ENCODE measurements at regions not wholly inside any gene's neighbourhood (a gene's known extent, or its start where the extent isn't known, plus 50 kb on each side); places are given as distances from the start of the nearest gene placed in this dataset.
"Not testable (repeated sequence)": the region's sequence is repeated elsewhere in the genome, so short reads cannot be mapped to it uniquely, and the experiment has no call there.

DNA sequence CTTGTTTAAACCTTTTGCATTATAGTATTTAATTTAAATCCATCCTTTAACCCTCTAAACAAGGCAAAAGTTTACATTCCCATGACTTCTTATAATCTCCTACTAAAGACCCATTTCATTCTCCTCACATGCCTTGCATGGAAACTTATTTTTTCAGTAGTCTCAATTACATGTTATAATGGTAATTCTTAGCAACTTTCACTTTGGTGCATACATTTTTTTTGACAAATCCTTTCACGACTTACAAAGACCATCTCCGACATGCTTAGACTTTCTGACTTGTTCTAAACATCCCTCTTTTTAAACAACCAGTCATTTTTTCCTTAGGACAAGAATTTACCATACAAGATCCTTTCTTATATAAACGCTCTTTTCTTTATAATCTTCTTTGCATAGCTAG lies 615.4 kb upstream of the GBE1 start:
- FAIRE-seq: peak; percentile 41

DNA sequence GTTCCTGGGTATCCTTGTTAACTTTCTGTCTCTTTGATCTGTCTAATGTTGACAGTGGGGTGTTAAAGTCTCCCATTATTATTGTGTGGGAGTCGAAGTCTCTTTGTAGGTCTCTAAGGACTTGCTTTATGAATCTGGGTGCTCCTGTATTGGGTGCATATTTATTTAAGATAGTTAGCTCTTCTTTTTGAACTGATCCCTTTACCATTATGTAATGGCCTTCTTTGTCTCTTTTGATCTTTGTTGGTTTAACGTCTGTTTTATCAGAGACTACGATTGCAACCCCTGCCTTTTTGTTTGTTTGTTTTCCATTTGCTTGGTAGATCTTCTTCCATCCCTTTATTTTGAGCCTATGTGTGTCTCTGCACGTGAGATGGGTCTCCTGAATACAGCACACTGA lies 612.4 kb upstream of the GBE1 start:
- not testable (repeated sequence) for FAIRE-seq

DNA sequence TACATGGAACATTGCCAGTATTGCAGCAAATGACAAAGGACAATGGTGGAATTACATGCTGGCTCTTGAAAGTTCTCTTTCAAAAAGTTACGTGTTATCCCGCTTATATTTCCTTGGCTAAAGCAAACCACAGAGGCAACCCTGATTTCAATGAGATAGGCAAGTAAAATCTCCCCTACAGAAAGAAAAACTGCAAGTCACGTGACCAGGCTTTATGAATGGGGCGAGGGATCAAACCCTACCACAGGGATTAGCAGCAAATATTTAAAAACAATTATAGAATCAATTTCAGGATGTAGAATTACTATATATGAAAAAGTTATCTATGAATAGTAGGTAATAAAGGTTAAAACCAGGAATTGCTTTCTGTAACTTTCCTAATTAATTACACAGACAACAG lies 603.4 kb upstream of the GBE1 start:
- FAIRE-seq: no peak

DNA sequence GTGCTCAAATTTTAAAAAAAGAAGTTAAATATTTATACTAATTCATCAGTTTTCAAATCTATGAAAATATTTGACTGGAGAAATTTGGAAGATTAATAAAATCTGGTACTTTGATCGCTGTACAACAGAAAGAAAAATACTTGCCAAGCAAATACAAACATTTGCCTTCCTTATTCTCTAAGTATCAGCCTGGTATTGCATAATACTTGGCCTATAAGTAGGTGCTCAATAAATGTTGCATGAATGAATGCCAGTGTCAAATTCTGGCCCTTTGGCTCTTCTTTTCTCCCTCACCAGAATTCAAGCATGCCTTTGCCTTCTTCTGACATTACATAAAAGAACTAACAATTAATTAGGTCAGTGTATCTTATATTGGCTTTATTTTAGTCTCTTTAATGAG lies 601.7 kb upstream of the GBE1 start:
- no peak for FAIRE-seq

DNA sequence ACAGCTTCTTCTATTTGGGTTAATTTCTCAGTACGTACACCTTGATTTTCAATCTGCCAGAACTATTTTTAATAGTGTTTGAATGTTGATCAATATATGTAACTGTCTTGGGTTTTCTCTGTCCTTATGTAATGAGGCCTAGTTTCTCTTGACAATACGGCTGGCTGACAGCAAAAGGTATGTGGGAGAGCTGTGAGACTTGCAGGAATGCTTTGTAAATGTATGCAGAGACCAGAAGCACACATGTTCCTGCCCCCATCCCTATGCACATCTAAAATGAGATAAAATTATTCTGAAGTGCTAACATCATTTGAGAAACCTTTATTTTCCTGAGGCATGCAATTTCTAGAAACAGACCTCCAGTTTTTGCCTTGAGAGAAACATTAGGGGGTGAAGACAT lies 593.8 kb upstream of the GBE1 start:
- FAIRE-seq: no peak

DNA sequence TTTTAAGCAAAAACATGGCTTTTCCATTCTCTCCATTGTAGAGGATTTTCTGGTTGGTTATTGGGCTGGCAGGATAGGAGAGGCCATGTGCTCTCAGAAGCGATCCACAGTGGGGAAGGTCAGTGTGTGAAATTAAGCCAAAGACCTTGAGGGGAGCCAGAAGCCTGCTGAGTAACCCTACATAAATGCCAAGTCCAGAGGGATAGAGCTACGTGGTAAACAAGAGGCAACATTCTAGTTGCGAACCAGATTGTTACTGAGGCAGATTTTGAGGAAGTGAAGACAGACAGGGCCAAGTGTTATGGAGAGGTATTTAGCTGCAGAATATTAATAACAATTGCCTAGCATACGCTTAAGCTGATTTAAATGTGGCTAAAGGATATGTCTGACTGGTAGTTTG lies 592.8 kb upstream of the GBE1 start:
- no peak for FAIRE-seq

DNA sequence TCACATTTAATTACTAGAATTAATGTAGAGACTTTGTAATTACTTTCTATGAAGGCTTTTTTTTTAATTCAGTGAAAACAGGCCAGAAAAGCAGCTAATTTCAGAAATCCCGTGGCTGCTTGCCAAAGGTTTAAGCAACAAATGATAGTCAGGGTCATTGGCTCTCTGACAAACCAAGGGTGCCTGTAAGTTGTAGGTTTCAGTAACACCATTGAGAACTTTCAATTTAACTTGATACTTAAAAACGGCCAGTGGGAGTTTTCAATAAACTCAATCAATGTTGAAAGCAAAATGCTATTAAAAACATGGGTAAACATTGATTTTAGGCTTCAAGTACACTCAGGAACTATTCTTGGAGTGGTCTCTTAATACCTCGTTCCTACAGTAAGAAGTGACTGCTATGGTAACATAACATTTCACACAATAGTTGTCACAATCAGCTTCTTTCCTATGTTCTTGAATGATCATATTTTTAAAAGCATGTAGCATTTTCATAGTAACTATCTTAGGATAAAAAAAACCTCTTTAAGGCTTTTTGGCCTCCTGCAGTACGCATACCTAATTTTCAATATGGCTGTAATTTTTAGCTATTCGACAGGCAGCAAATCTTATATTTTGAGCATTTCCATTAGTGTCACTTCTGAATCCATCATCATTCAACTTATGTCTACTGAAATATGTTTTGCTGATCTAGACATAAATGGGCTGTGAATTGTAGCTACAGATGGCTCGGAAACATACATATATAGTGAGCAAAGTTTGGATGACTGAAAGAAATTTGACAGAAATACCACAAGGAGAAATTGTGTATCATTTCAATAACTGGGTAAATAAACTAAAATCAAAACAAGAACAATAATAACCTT lies 592.1 kb upstream of the GBE1 start:
- no peak for FAIRE-seq

DNA sequence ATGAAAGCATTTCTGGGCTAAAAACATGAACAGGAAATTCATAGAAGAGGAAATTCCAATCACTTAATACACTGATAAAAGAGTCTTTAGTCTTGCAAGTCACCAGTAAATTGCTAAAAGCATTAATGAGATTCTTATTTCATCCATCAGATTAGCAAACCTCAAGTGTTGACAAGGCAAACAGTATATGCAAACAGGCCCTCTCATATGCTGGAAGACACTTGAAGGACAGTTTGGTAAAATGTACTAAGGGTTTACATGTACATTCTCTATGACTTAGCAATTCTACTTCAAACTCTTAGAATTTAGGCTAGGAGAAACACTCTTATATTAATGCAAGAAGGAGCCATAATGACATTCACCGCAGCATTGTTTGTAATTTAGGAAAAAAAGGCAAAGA lies 586.1 kb upstream of the GBE1 start:
- FAIRE-seq: no peak

DNA sequence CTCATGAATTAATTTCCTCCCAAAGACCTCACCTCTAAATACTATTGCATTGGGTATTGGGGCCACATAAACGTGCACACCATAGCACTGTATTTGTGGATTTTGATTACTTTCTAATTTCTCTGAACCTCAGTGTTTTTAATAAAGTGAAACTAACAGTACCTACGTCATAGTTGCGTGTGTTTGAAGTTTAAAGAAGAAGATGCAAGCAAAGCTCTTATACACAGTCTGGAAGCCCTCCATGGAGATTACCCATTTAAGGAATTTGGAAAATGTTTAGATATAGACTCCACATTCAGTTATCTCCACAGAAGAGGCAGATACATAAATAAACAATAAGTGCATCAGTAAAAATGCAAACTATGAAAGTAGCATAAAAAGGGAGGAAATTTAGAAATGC lies 581.1 kb upstream of the GBE1 start:
- FAIRE-seq: no peak

DNA sequence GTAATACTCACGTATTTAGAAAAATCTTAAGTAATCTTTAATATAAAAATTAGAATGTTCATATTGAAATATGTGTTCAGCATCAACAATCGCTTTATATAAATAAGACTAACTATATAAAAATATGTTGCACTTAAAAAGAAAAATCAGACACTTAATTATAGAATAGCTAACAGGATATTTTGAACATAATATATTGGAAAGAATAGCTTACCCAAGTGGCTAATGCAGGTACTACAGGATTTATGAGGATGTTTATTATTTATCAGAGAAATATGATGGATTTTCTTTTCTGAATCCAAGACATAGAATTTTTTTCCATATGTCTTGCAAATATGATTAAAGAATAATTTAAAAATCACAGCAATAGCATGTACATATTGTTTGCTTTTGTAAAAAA lies 567.9 kb upstream of the GBE1 start:
- FAIRE-seq: peak; percentile 86

DNA sequence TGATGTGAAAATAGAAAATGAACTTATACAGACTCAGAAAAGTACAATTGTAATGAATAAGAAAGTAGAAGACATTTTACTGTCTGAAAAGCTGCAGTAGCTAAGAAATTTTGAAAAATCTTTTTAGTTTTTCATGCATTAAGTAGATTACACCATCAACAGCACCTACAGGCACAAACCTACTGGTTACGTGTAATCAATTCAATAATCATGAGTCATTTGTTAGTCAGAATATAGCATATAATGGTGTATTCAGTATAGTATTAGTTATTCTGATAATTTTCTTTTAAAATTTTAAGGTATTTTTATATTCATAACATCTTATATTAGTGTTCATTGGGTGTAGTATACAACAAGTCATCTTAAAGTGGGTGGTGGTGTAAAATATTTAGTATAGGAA lies 550.5 kb upstream of the GBE1 start:
- FAIRE-seq: no peak

DNA sequence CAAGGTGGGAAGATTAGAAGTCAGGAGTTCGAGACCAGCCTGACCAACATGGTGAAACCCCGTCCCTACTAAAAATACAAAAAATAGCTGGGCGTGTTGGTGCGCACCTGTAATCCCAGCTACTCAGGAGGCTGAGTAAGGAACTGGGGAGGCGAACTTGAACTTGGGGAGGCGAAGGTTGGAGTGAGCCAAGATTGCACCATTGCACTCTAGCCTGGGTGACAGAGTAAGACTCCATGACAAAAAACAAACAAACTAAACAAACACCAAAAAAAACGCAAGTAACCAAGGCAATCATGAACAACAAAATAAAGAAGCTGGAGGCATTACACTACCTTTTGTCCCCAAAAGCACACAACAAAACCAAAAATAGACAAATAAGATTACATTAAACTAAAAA lies 547.3 kb upstream of the GBE1 start:
- FAIRE-seq: no peak

DNA sequence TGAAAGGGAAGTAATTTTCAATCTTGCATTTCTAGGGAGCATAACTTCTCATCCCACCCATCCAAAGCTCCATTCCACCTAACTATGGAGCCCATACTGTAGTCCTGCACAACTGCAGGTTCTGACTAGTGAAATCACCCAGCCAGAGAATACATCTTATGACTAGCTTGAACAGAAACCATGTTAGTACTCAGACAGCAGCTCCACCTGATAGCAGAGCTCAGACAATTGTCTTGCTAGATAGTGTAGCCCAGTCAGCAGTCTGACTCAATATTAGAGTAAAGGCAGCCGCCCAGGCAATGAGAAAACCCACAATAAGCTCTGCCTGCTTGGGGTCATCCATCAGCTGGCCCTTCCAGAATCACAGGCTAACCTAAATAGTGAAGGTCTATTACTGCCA lies 544.7 kb upstream of the GBE1 start:
- FAIRE-seq: no peak

DNA sequence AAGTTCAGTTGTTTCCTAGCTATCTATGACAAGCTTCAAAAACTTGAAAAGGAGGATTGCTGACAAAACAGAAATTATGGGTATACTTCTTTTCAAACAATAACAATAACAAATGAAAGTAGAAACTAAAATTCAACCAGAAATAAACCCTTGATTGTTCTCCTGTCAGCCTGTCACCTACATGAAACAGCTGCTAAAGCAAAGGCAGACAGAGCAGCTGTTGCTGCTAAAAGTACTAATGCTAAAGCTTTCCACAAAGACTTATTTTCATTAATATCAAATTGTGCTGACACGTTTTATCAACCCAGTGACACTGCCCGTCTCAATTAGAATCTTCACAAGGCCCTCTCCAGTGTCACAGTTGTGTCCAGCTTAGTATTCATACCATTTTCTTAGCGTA lies 533.2 kb upstream of the GBE1 start:
- FAIRE-seq: no peak

DNA sequence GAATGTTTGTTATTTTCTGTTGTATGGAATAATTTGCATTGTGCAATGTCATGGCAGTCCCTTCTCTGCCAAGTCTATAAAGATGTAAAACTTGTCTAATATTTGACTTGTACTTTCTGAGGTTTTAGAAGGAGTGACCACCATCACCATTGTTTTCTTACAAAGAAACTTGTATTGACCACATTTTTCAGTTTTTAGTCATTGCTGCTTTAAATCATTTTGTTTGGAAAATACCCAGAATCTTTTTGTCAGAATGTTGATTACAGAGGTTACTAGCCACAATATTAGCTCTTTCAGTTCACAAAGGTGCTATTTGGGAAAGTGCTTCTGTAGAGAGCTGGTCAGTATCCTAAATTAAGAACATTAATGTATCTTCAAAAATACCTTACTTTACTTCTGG lies 532.4 kb upstream of the GBE1 start:
- no peak for FAIRE-seq

DNA sequence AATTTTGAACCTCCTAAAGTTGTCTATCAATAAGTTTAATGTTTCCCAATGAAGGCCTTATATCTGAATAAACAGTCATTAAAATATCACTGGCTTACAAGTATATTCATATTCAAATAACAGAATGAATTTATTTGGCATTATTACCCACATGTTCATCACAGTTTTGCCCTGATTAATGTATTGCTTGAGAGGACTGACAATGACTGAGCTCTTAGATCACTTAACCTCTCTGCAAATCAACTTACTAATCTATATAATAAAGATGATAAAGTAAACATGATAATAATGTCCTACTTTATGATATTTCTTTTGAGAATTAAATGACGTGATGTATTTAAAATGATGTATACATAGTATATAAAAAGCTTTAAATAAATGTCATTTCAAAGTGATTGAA lies 532.0 kb upstream of the GBE1 start:
- no peak for FAIRE-seq

DNA sequence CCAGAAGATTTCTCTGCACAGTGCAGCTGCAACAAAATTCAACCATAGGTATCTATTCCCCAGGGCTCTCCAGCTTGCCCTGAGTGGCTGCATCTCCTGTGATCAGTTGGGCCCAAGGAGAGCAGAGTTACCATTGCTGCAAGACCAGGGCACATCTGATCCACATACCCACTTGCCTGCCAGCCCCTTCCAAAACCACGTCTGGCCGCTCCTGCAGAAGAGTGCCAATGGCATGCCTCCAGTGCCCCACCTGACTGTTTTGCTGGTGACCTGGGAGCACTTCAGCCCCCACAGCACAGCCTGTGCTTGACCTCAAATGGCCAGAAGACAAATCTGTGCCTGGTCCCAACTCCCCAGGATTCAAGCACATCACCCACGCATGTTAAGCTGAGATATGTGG lies 526.1 kb upstream of the GBE1 start:
- no peak for FAIRE-seq

DNA sequence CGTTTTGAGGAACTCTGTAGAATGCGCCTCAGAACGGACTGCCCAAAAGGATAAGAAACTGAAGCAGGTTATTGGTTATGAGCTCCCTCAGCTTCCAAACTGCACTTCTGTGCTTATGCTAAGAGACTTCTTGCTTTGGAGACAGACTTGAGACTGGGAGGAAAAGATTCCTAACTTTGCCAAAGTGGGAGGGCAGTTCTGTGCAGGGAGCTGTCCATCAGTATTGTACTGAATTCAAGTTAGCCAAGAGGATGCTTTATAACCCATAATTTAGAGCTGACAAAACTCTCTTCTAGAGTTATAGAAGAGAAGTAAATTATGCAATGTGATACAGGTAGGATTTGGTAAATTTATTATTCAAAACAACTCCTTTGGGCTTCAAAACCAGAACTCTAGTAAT lies 519.8 kb upstream of the GBE1 start:
- no peak for FAIRE-seq

DNA sequence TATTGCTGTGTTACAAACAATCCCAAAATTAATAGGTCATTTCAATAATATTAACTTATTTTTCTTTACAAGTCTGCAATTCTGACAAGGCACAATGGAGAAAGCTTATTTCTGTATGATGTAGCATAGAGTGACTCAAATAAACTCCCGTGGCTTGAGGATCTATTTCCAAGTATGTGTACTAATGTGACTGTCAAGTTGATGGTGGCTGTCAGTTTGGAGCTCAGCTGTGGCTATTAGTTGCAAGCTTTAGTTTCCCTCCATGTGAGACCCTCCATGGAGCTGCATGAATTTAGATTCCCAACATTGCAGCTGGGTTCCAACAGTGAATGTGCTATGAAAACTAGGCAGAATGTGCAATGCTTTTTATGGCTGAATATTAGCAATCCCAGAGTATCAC lies 515.5 kb upstream of the GBE1 start:
- no peak for FAIRE-seq

DNA sequence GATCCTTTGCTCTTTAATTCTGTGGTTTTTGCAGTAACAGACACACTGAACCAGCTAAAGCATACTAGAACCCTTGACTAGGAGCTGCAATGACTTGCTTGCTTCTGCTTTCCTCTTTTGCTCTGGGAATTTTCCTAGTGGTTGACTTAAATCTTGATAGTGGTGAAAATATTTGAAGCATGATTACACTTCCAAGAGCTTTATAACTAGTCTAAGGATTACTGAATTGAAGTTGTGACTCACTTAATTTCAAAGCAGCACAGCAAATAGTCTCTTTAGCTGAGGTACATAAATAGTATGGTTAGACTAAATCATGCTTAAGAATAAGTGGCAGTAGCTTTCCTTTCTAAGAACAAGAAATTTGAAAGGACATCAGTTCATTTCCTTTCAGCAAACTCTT lies 513.5 kb upstream of the GBE1 start:
- no peak for FAIRE-seq

DNA sequence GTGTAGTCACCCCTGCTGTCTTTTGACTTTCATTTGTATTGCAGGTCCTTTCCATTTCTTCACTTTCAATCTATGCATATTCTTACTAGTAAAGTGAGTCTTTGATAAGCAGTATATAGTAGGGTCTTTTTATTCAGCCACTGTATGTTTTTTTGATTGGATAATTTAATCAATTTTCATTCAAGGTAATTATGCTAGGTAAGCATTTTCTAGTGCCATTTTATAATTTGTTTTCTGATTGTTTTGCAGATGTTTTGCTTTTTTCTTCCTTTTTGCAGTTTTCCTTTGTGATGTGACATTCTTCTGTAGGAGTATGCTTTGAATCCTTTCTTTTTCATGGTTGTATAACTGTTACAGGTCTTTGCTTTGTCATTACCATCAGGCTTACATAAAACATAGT lies 504.3 kb upstream of the GBE1 start:
- no peak for FAIRE-seq

DNA sequence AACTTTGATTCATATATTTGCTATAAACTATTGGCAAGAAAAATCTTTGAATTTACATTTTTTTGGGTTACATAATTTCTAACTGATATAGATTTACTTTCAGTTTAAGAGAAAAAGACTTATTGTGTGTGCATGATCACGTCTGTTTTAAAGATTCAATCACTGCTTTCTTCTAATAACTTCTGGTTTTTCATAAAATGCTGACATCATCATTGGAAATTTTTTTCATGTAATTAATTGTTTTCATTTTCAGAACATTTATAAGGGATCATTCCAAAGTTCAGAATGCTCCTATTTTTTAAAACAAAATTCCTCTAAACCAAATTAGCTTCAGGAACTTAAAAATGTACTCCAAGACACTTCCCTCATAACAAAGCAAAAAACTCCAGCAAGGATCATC lies 500.7 kb upstream of the GBE1 start:
- no peak for FAIRE-seq

DNA sequence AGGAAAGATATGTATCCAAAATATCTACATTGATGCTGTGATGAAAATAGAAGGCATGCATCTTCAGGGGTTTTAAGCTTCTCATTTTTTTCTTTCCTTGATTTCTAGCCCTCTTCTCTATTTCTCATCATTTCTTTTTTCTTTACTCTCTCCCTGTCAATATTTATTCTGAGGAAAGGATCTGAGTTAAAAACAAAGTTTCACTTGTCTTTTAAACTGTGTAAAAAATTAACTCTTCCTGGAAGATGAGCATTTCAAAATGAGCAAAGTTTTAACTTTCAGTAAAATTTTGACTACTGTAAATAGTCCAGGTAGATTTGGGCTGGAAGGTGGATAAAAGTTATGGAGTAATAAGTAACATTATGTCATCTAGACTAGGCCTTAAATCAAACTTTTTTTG lies 500.2 kb upstream of the GBE1 start:
- FAIRE-seq: no peak

DNA sequence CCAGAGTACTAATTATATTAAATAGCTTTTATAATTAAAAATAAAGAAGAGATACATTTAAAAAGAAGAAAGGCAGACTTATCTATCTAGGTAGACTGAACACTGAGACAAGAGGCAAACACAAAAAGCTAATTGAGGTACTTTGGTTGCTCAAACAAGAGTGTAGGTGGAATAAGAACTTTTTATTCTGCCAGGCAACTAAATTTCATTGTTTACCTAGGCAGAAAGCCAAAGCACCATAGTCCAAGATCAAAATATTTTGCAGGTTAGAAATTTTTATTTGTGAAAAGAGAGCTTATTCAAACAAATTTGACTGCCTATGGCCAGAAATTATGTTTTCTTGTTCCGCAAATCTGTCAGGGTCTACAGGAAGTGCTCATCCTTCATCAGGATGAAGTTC lies 499.6 kb upstream of the GBE1 start:
- FAIRE-seq: no peak

DNA sequence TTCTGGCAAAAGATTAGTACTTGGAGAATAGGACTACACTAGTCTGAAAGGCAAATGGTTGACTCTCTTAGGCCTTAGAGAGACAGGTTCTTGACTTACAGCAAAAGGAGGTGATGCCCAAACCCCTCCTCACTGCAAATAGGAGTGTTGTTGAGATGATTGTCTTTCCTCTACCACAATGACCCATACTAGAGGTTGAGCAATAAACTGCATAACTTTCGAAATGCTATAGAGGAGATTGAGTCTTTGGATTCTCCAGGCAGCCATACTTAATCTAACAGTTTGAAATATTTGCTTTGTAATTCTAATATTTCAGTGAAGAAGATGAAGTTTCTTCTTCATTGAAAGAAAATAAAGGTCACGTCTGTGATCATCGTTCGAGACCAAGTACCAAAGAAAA lies 498.5 kb upstream of the GBE1 start:
- FAIRE-seq: no peak

DNA sequence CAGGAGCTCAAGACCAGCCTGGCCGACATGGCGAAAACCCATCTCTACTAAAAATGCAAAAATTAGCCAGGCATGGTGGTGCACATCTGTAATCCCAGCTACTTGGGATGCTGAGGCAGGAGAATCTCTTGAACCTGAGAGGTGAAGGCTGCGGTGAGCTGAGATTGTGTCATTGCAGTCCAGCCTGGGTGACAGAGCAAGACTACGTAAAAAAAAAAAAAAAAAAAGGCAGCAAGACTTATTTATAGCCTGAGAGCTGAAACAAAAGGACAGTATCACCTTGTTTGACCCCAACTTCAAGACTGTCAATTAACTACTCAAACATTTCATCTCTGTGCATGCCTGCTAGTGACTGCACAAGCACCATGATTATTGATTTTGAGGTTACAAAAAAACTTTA lies 478.9 kb upstream of the GBE1 start:
- FAIRE-seq: no peak
